ENCODE measurements at regions not wholly inside any gene's neighbourhood (a gene's known extent, or its start where the extent isn't known, plus 50 kb on each side); places are given as distances from the start of the nearest gene placed in this dataset.

DNA sequence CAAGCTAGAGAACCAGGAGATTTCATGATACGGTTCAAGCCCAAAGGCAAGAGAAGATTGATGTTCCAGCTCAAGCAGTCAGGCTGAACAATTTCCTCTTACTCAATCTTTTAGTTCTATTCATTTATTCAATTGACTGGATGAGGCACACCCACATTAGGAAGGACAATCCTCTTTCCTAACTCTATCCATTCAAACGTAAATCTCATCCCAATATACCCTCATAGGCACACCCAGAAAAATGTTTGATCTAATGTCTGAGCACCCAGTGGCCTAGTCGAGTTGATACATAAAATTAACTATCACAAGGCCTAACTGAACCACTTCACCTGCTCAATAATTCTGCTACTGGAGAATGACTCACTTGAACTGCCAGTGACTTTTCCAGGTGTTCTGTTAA lies 180.7 kb downstream of the RAD51AP2 start:
- H3K4ac ChIP-seq (ENCODE audit: low read depth, low read length): no peak overlapping the region
- H3K18ac ChIP-seq (ENCODE audit: insufficient read length, low read depth, low read length): no peak overlapping the region
- no peak overlapping the region for H2BK5ac ChIP-seq (ENCODE audit: insufficient read length, low read length)
- no peak overlapping the region for H3K27ac Mint-ChIP-seq
- H3K27me3 ChIP-seq (ENCODE audit: insufficient read depth, low read length): no peaks in the 10 kb centered on the region; the same call in 1 of the 2 replicates
- H3K9me3 Mint-ChIP-seq: peaks cover 3 to 8% of the 10 kb centered on the region in 2 experiments; a peak in 4 of 5 replicates
- H3K27me3 Mint-ChIP-seq (ENCODE audit: low read depth): no peaks in the 10 kb centered on the region
- no peak overlapping the region for H2BK12ac ChIP-seq (ENCODE audit: insufficient read length, low read depth, low read length)
- no peaks in the 10 kb centered on the region; the same call in 1 of the 2 replicates for H3K4me1 ChIP-seq (ENCODE audit: insufficient read depth, low read length)
- no peak overlapping the region for H2BK20ac ChIP-seq (ENCODE audit: low read depth, low read length, poor library complexity, severe bottlenecking)
- H4K91ac ChIP-seq (ENCODE audit: insufficient read length, low read depth, low read length): no peak overlapping the region
- no peak overlapping the region for H4K5ac ChIP-seq (ENCODE audit: insufficient read length, low read depth, low read length)
- peaks cover 18 to 28% of the 10 kb centered on the region in 2 experiments for H3K4me1 Mint-ChIP-seq
- H2BK15ac ChIP-seq (ENCODE audit: low read depth, low read length): no peak overlapping the region
- H3K4me3 Mint-ChIP-seq: no peak overlapping the region
- no peak overlapping the region for H3T11ph ChIP-seq (ENCODE audit: low read length)
- H3K79me1 ChIP-seq (ENCODE audit: insufficient read depth, low read depth, low read length, poor library complexity, severe bottlenecking): no peaks in the 10 kb centered on the region
- no peak for DNase-seq
- no peaks in the 10 kb centered on the region for H4K20me1 ChIP-seq (ENCODE audit: control insufficient read depth, insufficient read depth, insufficient read length)
- H3K23me2 ChIP-seq (ENCODE audit: insufficient read length, low read depth, low read length, poor library complexity, severe bottlenecking): no peaks in the 10 kb centered on the region
- WGBS (ENCODE audit: extremely low coverage, insufficient read length, low lambda C conversion rate): no CpG with 5 or more reads among the region's 3 CpGs
- no peak overlapping the region for H3K9ac ChIP-seq (ENCODE audit: extremely low read depth, insufficient read length, low read length)
- no peak overlapping the region for H2BK120ac ChIP-seq (ENCODE audit: low read depth, low read length, poor library complexity, severe bottlenecking)
- H3K36me3 Mint-ChIP-seq (ENCODE audit: insufficient read depth in 1 of 3, low read depth in 3 of 3): peaks cover 2 to 6% (median 4%) of the 10 kb centered on the region in 3 experiments; a peak in 4 of 7 replicates
- TF ChIP-seq, protein P1, sequence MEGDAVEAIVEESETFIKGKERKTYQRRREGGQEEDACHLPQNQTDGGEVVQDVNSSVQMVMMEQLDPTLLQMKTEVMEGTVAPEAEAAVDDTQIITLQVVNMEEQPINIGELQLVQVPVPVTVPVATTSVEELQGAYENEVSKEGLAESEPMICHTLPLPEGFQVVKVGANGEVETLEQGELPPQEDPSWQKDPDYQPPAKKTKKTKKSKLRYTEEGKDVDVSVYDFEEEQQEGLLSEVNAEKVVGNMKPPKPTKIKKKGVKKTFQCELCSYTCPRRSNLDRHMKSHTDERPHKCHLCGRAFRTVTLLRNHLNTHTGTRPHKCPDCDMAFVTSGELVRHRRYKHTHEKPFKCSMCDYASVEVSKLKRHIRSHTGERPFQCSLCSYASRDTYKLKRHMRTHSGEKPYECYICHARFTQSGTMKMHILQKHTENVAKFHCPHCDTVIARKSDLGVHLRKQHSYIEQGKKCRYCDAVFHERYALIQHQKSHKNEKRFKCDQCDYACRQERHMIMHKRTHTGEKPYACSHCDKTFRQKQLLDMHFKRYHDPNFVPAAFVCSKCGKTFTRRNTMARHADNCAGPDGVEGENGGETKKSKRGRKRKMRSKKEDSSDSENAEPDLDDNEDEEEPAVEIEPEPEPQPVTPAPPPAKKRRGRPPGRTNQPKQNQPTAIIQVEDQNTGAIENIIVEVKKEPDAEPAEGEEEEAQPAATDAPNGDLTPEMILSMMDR (conservative IDR thresholded peaks at IDR 0.05): no peak
- no peak overlapping the region for H3K14ac ChIP-seq (ENCODE audit: insufficient read depth, low read length)
- no peak overlapping the region for H2AK5ac ChIP-seq (ENCODE audit: insufficient read length, low read length)
- H3K9me3 ChIP-seq (ENCODE audit: control insufficient read depth, low read depth, low read length): no peaks in the 10 kb centered on the region
- no peak overlapping the region for H3K56ac ChIP-seq (ENCODE audit: insufficient read length, low read depth, low read length)
- H3K4me2 ChIP-seq (ENCODE audit: insufficient read depth, insufficient read length, low read length): no peak overlapping the region
- H2AFZ ChIP-seq (ENCODE audit: low read length): no peak overlapping the region
- H3K23ac ChIP-seq (ENCODE audit: insufficient read length, low read depth, low read length): no peak overlapping the region
- no peaks in the 10 kb centered on the region for H3K79me2 ChIP-seq (ENCODE audit: insufficient read depth, low read length)
- no peak overlapping the region for H3K27ac ChIP-seq (ENCODE audit: insufficient read length, low read depth, low read length)
- no peak overlapping the region for H4K8ac ChIP-seq (replicated peaks; ENCODE audit: insufficient read length, low read depth, low read length)

Measured in H9 (cell line).